Vagina (tissue), 2 donors: ENCODE measurements at regions not wholly inside any gene's neighbourhood (a gene's known extent, or its start where the extent isn't known, plus 50 kb on each side); places are given as distances from the start of the nearest gene placed in this dataset.

ENCODE experiments used
- CTCF ChIP-seq, 3 experiments: fragments of 450-650 bp in 2 of 3; fragments of 200-600 bp in 1 of 3; sonication (generic) in 1 of 3; IDR thresholded peaks; one replicate each; pipeline ENCODE4 v1.5.1; 2017 to 2019; ENCODE audit warnings: antibody characterized with exemption in 3 of 3, mild to moderate bottlenecking in 2 of 3, moderate library complexity in 2 of 3
- POLR2A ChIP-seq, 2 donors: fragments of 450-650 bp; IDR thresholded peaks; one replicate each; pipeline ENCODE4 v1.6.1; 2017; ENCODE audit warnings: antibody characterized with exemption in 2 of 2, mild to moderate bottlenecking in 2 of 2, moderate library complexity in 2 of 2

- TF ChIP-seq CTCF (IDR thresholded peaks at IDR 0.05), result no peak
- TF ChIP-seq POLR2A (IDR thresholded peaks at IDR 0.05), result no peak
These were observed 116.2 kb upstream of the GPC3 start for GRCh38 chrX:134101636-134102035.
